Smooth muscle cell (in vitro differentiated cells): ENCODE measurements at regions not wholly inside any gene's neighbourhood (a gene's known extent, or its start where the extent isn't known, plus 50 kb on each side); places are given as distances from the start of the nearest gene placed in this dataset.
A peak's percentile ranks its signal among the peaks of the same experiment; 100 is the strongest.

Experiments used
- DNase-seq: peaks from one replicate; lab custom pipeline; 2025; ENCODE audit not compliant: unreplicated experiment; lab: John Stamatoyannopoulos, UW
- H2AFZ ChIP-seq: fragments of 200-600 bp; sonication (generic); 2 replicates; pipeline ENCODE4 v1.6.0; 2016; ENCODE audit warnings: antibody characterized with exemption, low read depth, mild to moderate bottlenecking
- H3F3A ChIP-seq: fragments of 200-600 bp; sonication (generic); 2 replicates; pipeline ENCODE4 v1.6.0; 2017; ENCODE audit warnings: antibody characterized with exemption, low read depth
- H3K27ac ChIP-seq: fragments of 200-600 bp; sonication (generic); 2 replicates; pipeline ENCODE4 v1.5.1; 2016; ENCODE audit warnings: low read depth, mild to moderate bottlenecking
- H3K27me3 ChIP-seq: fragments of 200-600 bp; sonication (generic); 2 replicates; pipeline ENCODE4 v1.6.1; 2016; ENCODE audit warnings: low read depth, mild to moderate bottlenecking
- H3K36me3 ChIP-seq: fragments of 200-600 bp; sonication (generic); 2 replicates; pipeline ENCODE4 v1.5.1; 2016; ENCODE audit warnings: low read depth
- H3K4me1 ChIP-seq: fragments of 200-600 bp; sonication (generic); 2 replicates; pipeline ENCODE4 v1.5.1; 2016; ENCODE audit warnings: low read depth
- H3K4me2 ChIP-seq: fragments of 200-600 bp; sonication (generic); 2 replicates; pipeline ENCODE4 v1.6.0; 2016; ENCODE audit warnings: mild to moderate bottlenecking
- H3K4me3 ChIP-seq: fragments of 200-600 bp; sonication (generic); 2 replicates; pipeline ENCODE4 v1.5.1; 2016; ENCODE audit warnings: mild to moderate bottlenecking
- H3K79me2 ChIP-seq: fragments of 200-600 bp; sonication (generic); 2 replicates; pipeline ENCODE4 v1.6.0; 2016; ENCODE audit warnings: low read depth, mild to moderate bottlenecking
- H3K9ac ChIP-seq: fragments of 200-600 bp; sonication (generic); 2 replicates; pipeline ENCODE4 v1.6.0; 2016; ENCODE audit warnings: low read depth
- H3K9me3 ChIP-seq: fragments of 200-600 bp; sonication (generic); replicated peaks from 2 replicates; pipeline ENCODE4 v1.5.1; 2016; ENCODE audit warnings: low read depth
- H4K20me1 ChIP-seq: fragments of 200-600 bp; sonication (generic); 2 replicates; pipeline ENCODE4 v1.6.0; 2016; ENCODE audit warnings: low read depth
- WGBS: methylation state at CpG from one replicate; pipeline ENCODE4 v1.1.7; 2016; ENCODE audit warnings: low lambda C conversion rate; 5-methylcytosine and 5-hydroxymethylcytosine counted together
- TF ChIP-seq, protein P1 (sequence below): fragments of 200-600 bp; sonication (generic); IDR thresholded peaks from 2 replicates; pipeline ENCODE4 v1.5.1; 2017; ENCODE audit warnings: borderline replicate concordance, mild to moderate bottlenecking, antibody characterized with exemption; ENCODE audit not compliant: insufficient read depth, poor library complexity, severe bottlenecking

- Histone ChIP-seq H3K9ac (no peak overlapping the region), H3K4me1 (peaks cover 9% of the 10 kb centered on the region), H3F3A (peaks cover 6% of the 10 kb centered on the region), H3K79me2 (no peaks in the 10 kb centered on the region), H2AFZ (no peak overlapping the region), H4K20me1 (no peaks in the 10 kb centered on the region), H3K36me3 (no peaks in the 10 kb centered on the region), H3K4me3 (no peak overlapping the region), H3K27me3 (no peaks in the 10 kb centered on the region), H3K27ac (no peak overlapping the region), H3K9me3 (no peaks in the 10 kb centered on the region), H3K4me2 (no peak overlapping the region)
- TF ChIP-seq, protein P1, sequence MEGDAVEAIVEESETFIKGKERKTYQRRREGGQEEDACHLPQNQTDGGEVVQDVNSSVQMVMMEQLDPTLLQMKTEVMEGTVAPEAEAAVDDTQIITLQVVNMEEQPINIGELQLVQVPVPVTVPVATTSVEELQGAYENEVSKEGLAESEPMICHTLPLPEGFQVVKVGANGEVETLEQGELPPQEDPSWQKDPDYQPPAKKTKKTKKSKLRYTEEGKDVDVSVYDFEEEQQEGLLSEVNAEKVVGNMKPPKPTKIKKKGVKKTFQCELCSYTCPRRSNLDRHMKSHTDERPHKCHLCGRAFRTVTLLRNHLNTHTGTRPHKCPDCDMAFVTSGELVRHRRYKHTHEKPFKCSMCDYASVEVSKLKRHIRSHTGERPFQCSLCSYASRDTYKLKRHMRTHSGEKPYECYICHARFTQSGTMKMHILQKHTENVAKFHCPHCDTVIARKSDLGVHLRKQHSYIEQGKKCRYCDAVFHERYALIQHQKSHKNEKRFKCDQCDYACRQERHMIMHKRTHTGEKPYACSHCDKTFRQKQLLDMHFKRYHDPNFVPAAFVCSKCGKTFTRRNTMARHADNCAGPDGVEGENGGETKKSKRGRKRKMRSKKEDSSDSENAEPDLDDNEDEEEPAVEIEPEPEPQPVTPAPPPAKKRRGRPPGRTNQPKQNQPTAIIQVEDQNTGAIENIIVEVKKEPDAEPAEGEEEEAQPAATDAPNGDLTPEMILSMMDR, result no peak
- DNase-seq, result no peak
- WGBS, result 77% methylated on average over 10 of the region's 10 CpGs
Measured at GRCh38 chr1:228894442-228894989, 159.2 kb downstream of the RHOU start.

- 91% methylated on average over 9 of the region's 9 CpGs for WGBS
- H4K20me1 ChIP-seq, result no peaks in the 10 kb centered on the region
- H2AFZ ChIP-seq, result no peak overlapping the region
- no peak overlapping the region for H3K4me2 ChIP-seq
- TF ChIP-seq, protein P1, result no peak
- H3K27me3 ChIP-seq, result no peaks in the 10 kb centered on the region
- peaks cover 27% of the 10 kb centered on the region for H3F3A ChIP-seq
- H3K9ac ChIP-seq, result no peak overlapping the region
- no peak overlapping the region for H3K27ac ChIP-seq
- H3K4me3 ChIP-seq, result no peak overlapping the region
- no peaks in the 10 kb centered on the region for H3K36me3 ChIP-seq
- H3K4me1 ChIP-seq, result peaks cover 25% of the 10 kb centered on the region
- DNase-seq, result no peak
- H3K79me2 ChIP-seq, result no peaks in the 10 kb centered on the region
- H3K9me3 ChIP-seq, result no peaks in the 10 kb centered on the region
Measured at GRCh38 chr1:228897901-228898300, 162.6 kb downstream of the RHOU start.

DNA sequence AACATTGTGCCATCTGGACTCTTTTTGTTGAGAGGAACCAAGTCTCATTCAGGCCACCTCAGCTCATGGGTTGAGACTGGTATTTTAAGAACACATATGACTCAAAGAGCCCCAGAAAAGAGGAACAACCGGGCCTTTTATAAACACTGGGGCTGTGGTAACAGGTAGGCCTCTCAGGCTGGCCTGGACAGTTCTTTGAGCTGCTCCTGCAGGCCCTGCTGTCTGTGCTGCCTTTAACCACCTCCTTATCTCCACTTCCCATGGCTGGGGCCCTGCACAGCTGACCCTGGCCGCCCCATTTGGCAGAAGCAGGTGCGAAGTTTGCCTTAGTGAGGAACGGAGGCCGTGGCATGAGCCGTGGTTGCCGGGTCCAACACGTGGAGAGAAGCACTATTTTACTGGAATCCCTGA lies 163.3 kb downstream of the RHOU start:
- no peaks in the 10 kb centered on the region for H3K27me3 ChIP-seq
- H4K20me1 ChIP-seq, result no peaks in the 10 kb centered on the region
- peaks cover 27% of the 10 kb centered on the region for H3F3A ChIP-seq
- H3K4me2 ChIP-seq, result no peak overlapping the region
- no peak overlapping the region for H3K9ac ChIP-seq
- no peaks in the 10 kb centered on the region for H3K79me2 ChIP-seq
- 70% methylated on average over 8 of the region's 8 CpGs for whole genome bisulfite sequencing
- peaks cover 27% of the 10 kb centered on the region for H3K4me1 ChIP-seq
- no peak overlapping the region for H2AFZ ChIP-seq
- no peak overlapping the region for H3K4me3 ChIP-seq
- TF ChIP-seq, protein P1, result no peak
- no peaks in the 10 kb centered on the region for H3K9me3 ChIP-seq
- no peaks in the 10 kb centered on the region for H3K36me3 ChIP-seq
- H3K27ac ChIP-seq, result no peak overlapping the region
- no peak for DNase-seq

GRCh38 chr1:228899421-228899956 lies 164.2 kb downstream of the RHOU start:
- TF ChIP-seq, protein P1, result no peak
- Histone ChIP-seq H2AFZ (no peak overlapping the region), H4K20me1 (no peaks in the 10 kb centered on the region), H3K4me1 (peaks cover 33% of the 10 kb centered on the region), H3K4me3 (no peak overlapping the region), H3K79me2 (no peaks in the 10 kb centered on the region), H3K27me3 (no peaks in the 10 kb centered on the region), H3F3A (peaks cover 33% of the 10 kb centered on the region), H3K9me3 (no peaks in the 10 kb centered on the region), H3K27ac (peak overlapping the region; percentile 94), H3K36me3 (no peaks in the 10 kb centered on the region), H3K9ac (peak overlapping the region; percentile 70), H3K4me2 (peak overlapping the region; percentile 80)
- WGBS, result 54% methylated on average over 12 of the region's 12 CpGs
- DNase-seq, result no peak
